Endodermal cell (in vitro differentiated cells): ENCODE measurements at regions not wholly inside any gene's neighbourhood (a gene's known extent, or its start where the extent isn't known, plus 50 kb on each side); places are given as distances from the start of the nearest gene placed in this dataset.

ENCODE experiments used
- DNase-seq: peaks from one replicate; pipeline ENCODE4 v3.0.0-alpha.2; 2017
- H3K27ac ChIP-seq: 2 replicates; pipeline ENCODE4 v1.5.1; 2013; ENCODE audit warnings: mild to moderate bottlenecking, low read depth, low read length, moderate library complexity
- H3K27me3 ChIP-seq: 2 replicates; pipeline ENCODE4 v1.6.1; 2013; ENCODE audit warnings: mild to moderate bottlenecking, low read length, moderate library complexity; ENCODE audit not compliant: insufficient read depth, control insufficient read depth, poor library complexity, severe bottlenecking
- H3K36me3 ChIP-seq: 2 replicates; pipeline ENCODE4 v1.7.0; 2013; ENCODE audit warnings: mild to moderate bottlenecking, low read length, moderate library complexity; ENCODE audit not compliant: control insufficient read depth, insufficient read depth
- H3K4me1 ChIP-seq: one replicate; pipeline ENCODE4 v1.7.0; 2013; ENCODE audit warnings: low read length; ENCODE audit not compliant: control insufficient read depth, insufficient read depth
- H3K4me3 ChIP-seq: 2 replicates; pipeline ENCODE4 v1.5.1; 2013; ENCODE audit warnings: mild to moderate bottlenecking, low read length, moderate library complexity
- H3K9ac ChIP-seq: 2 replicates; pipeline ENCODE4 v1.6.1; 2013; ENCODE audit warnings: mild to moderate bottlenecking, low read length, moderate library complexity; ENCODE audit not compliant: poor library complexity, severe bottlenecking; ENCODE audit errors: extremely low read depth
- H3K9me3 ChIP-seq: 2 replicates; pipeline ENCODE4 v1.6.1; 2013; ENCODE audit warnings: mild to moderate bottlenecking, low read length, moderate library complexity; ENCODE audit not compliant: control insufficient read depth
- H3K27ac Mint-ChIP-seq: 2 replicates; pipeline ENCODE4 v1.8.0; 2020; ENCODE audit warnings: mixed read lengths
- H3K27me3 Mint-ChIP-seq: 2 replicates; pipeline ENCODE4 v1.8.0; 2021; ENCODE audit warnings: mild to moderate bottlenecking, mixed read lengths; ENCODE audit not compliant: insufficient read depth
- H3K36me3 Mint-ChIP-seq: 2 replicates; pipeline ENCODE4 v1.8.0; 2020; ENCODE audit warnings: low read depth, mixed read lengths
- H3K4me1 Mint-ChIP-seq: 2 replicates; pipeline ENCODE4 v1.8.0; 2020; ENCODE audit warnings: mixed read lengths
- H3K4me3 Mint-ChIP-seq: 2 replicates; pipeline ENCODE4 v1.8.0; 2020; ENCODE audit warnings: mild to moderate bottlenecking, moderate library complexity, mixed read lengths
- H3K9me3 Mint-ChIP-seq: 2 replicates; pipeline ENCODE4 v1.8.0; 2020; ENCODE audit warnings: mild to moderate bottlenecking, mixed read lengths
- WGBS, 2 experiments: methylation state at CpG; one replicate each; pipeline versions ENCODE4 v1.1.5 to v1.1.7; 2013; ENCODE audit warnings: missing lambda C conversion rate in 2 of 2, mixed read lengths in 1 of 2; ENCODE audit not compliant: insufficient coverage in 1 of 2, insufficient read length in 1 of 2; 5-methylcytosine and 5-hydroxymethylcytosine counted together
- TF ChIP-seq, protein P1 (sequence below): fragments of 200-600 bp; sonication (generic); conservative IDR thresholded peaks from 2 replicates; pipeline ENCODE4 v1.5.0; 2021; ENCODE audit warnings: antibody characterized with exemption, mild to moderate bottlenecking

DNA sequence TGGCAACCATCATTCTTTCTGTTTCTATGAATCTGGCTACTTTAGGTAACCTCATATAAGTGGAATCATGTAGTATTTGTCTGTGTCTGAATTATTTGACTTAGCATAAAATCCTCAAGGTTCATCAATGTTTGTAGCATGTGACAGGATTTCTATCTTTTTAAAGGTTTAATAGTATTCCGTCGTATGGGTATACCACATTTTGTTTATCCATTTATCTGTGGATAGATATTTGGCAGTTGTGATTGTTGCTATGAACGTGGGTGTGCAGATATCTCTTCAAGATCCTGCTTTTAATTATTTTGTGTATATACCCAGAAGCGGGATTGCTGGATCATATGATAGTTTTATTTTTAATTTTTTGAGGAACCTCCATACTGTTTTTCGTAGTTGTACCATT is 421.7 kb downstream of the PCNX1 start:
- Mint-ChIP-seq H3K4me3 (no peak overlapping the region), H3K27me3 (no peaks in the 10 kb centered on the region), H3K4me1 (peaks cover 23% of the 10 kb centered on the region), H3K36me3 (peaks cover 22% of the 10 kb centered on the region), H3K9me3 (no peaks in the 10 kb centered on the region), H3K27ac (no peak overlapping the region)
- 92 to 94% methylated on average over 3 to 4 of the region's 5 CpGs for WGBS, 2 experiments
- H3K27ac ChIP-seq = no peak overlapping the region
- H3K4me1 ChIP-seq = no peaks in the 10 kb centered on the region
- TF ChIP-seq, protein P1, sequence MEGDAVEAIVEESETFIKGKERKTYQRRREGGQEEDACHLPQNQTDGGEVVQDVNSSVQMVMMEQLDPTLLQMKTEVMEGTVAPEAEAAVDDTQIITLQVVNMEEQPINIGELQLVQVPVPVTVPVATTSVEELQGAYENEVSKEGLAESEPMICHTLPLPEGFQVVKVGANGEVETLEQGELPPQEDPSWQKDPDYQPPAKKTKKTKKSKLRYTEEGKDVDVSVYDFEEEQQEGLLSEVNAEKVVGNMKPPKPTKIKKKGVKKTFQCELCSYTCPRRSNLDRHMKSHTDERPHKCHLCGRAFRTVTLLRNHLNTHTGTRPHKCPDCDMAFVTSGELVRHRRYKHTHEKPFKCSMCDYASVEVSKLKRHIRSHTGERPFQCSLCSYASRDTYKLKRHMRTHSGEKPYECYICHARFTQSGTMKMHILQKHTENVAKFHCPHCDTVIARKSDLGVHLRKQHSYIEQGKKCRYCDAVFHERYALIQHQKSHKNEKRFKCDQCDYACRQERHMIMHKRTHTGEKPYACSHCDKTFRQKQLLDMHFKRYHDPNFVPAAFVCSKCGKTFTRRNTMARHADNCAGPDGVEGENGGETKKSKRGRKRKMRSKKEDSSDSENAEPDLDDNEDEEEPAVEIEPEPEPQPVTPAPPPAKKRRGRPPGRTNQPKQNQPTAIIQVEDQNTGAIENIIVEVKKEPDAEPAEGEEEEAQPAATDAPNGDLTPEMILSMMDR = no peak
- H3K9ac ChIP-seq = no peak overlapping the region
- no peak overlapping the region for H3K4me3 ChIP-seq
- no peaks in the 10 kb centered on the region for H3K9me3 ChIP-seq
- DNase-seq = no peak
- H3K36me3 ChIP-seq = peaks cover 8% of the 10 kb centered on the region
- H3K27me3 ChIP-seq = no peaks in the 10 kb centered on the region

DNA sequence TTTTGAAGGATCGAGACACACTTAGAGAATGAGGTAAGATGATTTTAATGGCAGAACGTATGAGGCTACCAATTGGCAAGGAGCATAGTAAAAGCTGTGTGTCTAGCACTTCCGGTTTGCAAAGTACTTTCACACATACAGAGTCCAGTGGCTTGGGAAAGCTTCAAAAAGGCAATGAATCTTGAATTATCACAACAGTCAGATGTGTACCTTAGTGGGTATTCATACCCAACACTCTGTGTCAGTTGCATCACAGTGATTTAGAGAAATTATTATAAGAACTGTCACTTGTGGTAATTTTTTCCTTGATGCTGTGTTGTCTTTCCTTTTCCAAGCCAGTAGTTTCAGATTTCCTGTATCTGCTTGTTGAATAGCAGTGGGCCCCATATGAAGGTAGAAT is 424.1 kb downstream of the PCNX1 start:
- no peak overlapping the region for H3K9ac ChIP-seq
- no peak overlapping the region for H3K27ac Mint-ChIP-seq
- H3K4me3 Mint-ChIP-seq = no peak overlapping the region
- no peaks in the 10 kb centered on the region for H3K4me1 ChIP-seq
- peaks cover 26% of the 10 kb centered on the region for H3K36me3 Mint-ChIP-seq
- H3K9me3 ChIP-seq = no peaks in the 10 kb centered on the region
- no peaks in the 10 kb centered on the region for H3K27me3 Mint-ChIP-seq
- H3K4me1 Mint-ChIP-seq = peaks cover 4% of the 10 kb centered on the region
- DNase-seq = no peak
- H3K27ac ChIP-seq = no peak overlapping the region
- TF ChIP-seq, protein P1 = no peak
- H3K27me3 ChIP-seq = no peaks in the 10 kb centered on the region
- WGBS, 2 experiments = 92 to 94% methylated on average over 3 of the region's 3 CpGs
- no peak overlapping the region for H3K4me3 ChIP-seq
- H3K9me3 Mint-ChIP-seq = no peaks in the 10 kb centered on the region
- peaks cover 8% of the 10 kb centered on the region for H3K36me3 ChIP-seq

- Mint-ChIP-seq H3K27me3 (no peaks in the 10 kb centered on the region), H3K4me3 (no peak overlapping the region), H3K4me1 (peaks cover 8% of the 10 kb centered on the region), H3K27ac (no peak overlapping the region), H3K9me3 (peaks cover 4% of the 10 kb centered on the region), H3K36me3 (peaks cover 29% of the 10 kb centered on the region)
- Histone ChIP-seq H3K4me1 (no peaks in the 10 kb centered on the region), H3K9ac (no peak overlapping the region), H3K27ac (no peak overlapping the region), H3K9me3 (no peaks in the 10 kb centered on the region), H3K36me3 (peaks cover 8% of the 10 kb centered on the region), H3K4me3 (no peak overlapping the region), H3K27me3 (no peaks in the 10 kb centered on the region)
- TF ChIP-seq, protein P1 = no peak
- no peak for DNase-seq
These were observed 425.2 kb downstream of the PCNX1 start for GRCh38 chr14:71332476-71332875.
